ENCODE measurements at regions not wholly inside any gene's neighbourhood (a gene's known extent, or its start where the extent isn't known, plus 50 kb on each side); places are given as distances from the start of the nearest gene placed in this dataset.

DNA sequence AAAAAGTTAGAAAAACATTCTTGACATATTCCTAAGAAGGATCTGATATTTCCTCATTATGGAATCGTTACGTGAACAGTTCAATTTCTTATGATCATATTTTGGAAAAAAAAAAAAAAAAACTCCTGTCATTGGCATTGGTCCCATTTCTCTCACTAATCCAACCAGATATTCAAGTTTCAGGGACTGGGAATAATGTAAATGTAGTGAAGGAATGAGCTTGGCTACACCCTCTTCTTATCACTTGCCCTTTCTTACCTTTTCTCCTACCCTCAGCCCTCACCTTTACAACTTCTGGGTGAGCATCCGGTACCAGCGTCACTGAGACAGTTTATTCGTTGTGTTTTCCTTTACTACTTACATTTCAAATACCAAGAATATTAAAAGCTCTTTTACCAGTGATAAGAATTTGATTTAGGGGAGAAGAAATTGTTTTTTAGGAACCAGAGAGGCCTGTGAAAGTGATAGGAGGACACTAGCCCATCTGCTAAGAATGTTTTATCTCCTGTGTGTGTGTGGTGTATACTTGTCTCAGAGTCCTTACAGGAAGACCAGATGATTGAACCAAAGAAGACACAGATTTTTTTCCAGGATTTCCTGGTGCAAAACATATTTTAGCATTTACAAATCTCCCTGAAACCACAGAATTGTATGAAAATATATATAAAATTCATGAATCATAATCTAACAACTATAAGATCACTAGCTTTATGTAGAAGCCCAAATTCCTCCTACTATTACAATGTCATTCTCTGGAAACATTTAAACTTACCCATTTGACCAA is 946.7 kb downstream of the ZPLD1 start:
- DNase-seq, result no peak

DNA sequence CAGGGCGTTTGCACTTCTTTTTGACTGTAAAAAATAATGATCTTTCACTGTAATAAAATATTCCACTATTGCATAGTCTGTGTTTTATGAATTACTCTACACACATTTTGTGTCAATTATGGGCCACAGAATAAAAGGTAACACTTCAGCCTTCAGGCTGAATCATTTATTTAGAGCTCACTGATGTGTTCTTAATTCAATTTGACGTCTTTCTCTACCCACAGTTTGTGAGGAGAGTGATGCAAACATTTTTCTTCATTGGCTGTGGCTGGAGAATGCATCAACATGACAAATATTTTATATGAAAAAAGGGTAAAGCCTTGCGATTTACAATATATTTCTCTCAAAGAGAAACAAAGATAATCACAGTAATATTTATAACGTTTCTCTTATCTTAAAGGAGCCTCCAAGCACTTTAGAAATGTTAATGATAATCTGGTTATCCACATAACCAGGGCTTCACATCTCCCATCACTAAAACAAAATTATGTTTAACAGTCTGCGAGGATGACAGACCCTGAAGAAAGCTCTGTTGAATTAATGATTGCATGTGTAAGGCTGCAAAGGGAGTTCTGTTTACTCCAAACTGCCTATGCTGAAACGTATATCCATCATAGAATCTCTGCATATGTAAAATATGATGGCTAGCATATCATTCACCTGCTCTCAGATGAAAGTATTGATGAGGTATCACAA is 951.3 kb downstream of the ZPLD1 start:
- DNase-seq, result no peak

DNA sequence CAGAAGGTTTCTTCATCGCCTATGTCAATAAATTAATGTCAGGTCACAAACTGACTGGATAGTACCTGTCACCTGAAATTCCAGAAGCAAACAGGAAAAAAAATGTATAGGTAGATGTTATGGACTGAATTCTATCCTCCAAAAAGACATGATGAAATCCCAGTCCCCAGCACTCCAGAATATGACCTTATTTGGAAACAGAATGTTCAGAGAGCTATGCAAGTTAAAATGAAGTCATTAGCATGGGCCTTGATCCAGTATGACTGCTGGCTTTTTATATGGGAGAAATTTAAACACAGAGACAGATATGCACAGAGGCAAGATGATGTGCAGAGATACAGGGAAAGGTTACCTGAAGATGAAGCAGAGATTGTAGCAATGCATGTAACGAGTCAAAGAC is 953.4 kb downstream of the ZPLD1 start:
- DNase-seq, result no peak

DNA sequence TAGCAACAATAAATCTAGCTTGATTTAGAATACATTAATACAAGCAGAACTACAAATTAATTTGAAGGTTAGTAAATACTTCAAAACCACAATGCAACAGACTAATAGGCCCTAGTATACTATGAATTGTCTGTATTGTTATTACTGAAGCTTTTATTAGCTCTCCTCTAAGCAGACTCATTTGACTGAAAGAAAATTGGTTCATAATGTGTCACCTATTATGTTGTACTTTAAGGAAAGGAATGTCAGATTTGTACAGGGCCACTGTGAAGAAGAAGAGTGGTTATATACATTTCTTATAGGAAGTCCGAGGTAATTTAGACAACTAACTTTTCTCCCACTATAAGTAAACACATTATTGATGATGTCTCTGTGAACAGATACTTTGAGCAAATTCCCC is 954.5 kb downstream of the ZPLD1 start:
- DNase-seq, result no peak

DNA sequence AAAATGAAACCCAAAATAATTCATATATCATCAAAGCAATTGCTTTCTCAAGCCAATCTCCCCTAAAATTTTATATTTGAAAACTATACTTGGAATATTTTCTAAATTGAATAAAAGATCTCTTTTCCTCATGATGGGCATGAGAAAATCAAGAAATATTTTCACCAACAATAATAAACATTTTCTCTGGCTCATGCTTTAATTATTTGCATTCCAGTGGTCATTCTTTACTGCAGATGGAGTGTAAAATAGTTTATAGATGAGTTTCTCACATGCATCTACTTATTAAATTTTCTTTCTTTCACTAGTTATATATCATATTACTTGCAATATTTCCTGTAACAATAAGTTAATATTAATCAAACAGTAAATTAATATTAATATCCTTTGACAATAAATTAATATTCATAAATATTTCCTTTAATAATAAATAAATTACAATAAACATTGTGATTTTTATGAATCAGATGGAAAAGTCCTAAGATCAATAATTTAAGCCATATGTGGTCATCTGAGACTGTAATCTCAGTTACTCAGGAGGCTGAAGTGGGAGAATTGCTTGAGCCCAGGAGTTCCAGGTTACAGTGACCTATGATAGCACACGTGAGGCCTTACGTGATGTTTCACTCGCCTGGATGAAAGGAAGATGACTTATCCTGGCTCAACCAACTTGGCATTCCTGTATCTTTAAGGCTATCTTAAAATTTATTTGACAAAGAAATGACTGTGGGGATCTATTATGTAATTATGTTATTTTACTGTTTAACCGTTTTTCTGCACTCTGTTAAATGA is 958.8 kb downstream of the ZPLD1 start:
- DNase-seq, result no peak

DNA sequence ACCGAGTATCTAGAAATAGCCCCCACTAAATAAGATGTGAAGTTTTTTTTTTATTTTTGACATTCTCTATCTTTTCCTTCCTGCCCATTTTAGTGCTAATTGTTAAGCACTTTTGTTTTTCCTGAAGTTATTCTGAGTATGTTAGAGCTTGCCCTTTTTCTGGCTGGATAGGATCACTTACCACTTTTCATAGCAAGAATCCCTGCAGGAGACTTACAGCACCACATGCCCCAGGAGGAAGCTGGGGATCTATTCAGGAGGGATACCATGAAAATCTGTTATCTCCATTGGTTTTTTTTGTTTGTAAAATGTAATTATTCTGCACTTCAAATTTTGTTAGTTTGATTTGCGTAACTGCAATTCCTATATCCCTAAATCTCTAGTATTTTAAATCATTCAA is 968.4 kb downstream of the ZPLD1 start:
- no peak for DNase-seq

DNA sequence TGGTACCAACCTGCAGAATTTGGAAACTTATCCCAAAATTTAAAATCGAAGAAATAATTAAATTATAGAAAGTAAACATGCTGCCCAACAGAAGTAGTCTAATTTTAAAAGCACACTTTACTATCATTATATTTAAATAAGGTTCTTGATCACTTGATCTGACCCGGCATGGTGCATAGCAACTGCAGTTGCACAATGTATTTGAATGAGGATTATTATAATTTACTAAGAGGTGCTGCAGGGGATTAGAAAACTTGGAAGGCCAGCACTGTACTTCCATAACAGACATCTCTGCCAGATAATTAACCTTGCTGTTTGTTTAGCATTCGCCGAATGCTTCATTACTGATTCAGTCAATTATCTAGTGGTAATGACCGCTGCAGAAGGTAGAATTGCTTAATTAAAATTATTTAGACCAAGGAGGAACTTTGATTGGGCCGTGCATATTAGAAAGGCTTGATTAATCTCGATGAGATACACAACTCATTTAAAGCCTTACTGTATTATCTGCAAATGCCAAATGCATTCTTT is 971.6 kb downstream of the ZPLD1 start:
- no peak for DNase-seq

DNA sequence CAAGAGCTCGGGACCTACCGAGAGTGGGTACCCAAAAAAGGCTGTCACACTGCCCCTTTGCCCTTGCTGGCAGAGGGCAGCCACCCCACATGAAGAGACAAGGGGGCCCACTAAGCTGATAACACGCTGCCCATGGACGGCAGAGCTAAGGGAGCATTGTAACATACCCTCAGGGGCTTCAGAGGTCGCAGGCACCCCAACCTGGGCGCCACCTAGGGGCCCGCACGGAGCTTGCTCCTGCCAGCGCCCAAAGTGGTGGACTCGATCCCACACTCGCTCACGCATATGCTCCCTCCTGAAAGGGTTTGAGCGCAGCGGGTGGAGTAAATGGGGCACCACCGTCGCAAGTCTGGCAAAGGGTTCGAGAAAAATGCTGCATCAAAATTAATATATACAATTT is 975.4 kb downstream of the ZPLD1 start:
- no peak for DNase-seq

DNA sequence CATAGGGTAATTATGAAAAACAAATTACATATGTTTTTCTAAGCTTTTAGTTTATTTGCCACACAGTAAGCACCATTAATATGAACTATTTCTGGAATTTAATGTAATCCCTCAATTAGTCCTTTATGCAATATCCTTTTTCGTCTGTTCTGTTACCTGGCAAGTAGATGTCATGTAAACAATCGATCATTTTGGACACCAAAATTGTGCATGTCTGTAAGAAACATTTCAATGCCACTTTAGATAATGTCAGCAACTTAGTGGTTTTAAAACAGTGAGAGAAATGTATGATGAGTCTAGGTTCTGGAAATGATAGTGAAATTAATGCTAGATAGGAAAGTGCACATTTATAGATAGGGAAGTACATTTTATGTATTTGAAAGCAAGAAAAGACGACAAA is 986.6 kb downstream of the ZPLD1 start:
- no peak for DNase-seq

DNA sequence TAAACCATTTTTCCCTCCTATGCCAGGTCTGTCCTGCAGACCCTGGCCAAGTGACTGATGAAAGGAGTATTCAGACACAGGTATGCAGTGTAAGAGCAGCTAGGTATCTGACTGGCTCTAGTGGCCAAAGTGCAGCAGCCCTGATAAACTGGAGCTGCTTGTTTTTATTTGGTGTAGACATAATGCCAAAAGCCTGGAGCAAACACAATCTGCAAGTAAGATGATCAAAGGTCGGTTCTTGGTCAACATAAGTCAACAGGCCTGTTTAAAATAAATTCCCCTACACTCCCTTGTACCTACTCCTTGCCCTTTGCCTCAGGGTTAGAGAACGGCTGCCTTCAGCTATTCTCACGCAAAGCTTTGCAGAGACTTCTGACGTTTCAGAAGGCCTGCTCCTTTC is 1003.1 kb downstream of the ZPLD1 start:
- no peak for DNase-seq

DNA sequence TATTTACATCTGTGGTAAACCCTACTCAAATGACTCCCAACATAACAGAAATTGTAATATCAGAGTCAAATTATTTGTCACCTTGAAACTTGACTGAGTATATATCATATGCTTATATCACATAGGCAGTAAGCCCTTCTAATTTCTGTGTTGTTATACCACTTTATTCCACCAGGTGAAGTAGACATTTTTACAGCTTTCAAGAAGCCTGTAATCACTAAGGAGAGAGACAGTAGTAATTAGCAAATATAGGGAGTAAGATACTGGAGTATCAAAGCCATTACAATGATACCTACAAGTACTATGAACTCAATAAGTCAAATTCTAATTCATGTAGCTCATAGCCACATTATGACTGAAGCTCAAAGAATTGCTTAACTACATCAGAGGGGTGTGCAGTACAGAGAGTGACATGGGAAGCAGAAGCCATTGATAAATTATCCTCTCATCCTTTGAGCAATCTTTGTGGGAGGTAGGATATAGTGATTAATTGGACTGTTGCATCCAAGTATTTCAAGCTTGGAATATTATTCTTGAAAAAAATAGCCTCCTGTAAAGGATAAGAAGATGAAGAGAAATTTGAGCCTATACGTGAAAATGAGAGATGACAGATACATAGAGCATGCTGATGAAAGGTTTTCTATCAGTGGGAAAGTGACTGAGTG is 1005.9 kb downstream of the ZPLD1 start:
- peak; percentile 69 for DNase-seq

DNA sequence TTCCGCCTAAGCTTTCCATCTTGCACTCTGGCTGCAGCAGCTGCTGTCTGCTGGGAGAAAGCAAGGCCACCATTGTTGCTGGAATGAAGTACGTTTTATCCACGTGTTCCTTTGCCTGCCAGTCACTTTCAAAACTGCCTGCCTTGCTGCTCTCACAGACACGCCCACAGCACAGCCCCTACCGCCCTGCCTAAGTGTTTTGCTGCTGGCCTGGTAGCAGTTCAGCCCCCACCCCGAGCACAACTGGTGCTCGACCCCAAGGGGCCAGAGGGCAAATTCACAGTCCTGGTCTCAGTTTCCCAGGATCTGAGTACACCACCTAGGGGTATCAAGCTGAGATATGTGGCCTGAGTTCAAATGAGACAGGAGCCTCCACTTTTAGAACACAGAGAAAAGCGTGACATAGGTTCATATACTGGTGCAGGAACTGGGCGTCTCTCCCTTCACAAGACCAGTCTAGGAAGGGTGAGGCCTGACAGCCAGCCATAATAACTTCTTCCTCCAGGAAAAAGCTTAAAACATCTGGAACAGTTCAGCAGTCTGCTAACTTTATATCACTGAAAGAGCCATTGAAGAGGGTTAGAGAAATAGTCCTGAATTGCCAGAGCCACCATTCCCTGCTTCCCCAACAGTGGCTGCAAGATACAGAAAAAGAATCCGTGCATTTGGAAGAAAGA is 1012.3 kb downstream of the ZPLD1 start:
- no peak for DNase-seq

DNA sequence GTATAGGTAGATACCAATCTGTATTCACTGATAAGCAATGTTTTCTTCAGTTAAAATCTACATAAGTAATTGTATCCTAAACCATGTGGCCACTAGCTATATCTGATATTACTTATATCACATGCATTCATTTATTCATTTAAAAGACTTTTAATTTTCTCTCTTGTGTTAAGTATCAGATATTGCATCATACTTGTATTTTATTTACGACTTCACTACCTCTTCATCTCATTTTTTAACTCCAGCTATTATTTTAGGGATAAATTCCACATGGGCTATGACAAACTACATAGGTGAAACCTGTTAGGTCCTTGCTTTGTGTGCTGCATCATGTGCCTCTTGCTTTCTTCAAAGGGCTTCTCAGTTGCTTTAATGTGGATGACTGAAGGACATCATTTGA is 1018.3 kb downstream of the ZPLD1 start:
- DNase-seq, result no peak

DNA sequence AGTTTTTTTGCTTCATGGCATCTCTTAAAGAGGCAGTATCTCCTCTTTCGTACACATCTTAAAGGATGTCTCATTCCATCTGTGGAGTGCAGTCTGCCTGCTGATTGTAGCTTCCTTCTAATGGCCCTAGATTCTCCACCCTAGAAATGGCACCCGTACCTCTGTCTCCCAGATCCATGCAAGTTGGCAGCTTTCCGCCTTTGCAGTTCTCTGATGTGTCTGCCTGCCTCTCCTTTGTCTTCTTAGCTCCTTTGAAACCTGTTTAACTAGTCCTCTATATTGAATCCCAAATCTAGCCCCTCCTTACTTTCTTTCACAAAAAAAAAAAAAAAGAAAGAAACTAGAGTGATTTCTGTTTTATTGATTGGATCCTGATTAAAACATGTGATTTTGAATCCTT is 1025.0 kb downstream of the ZPLD1 start:
- DNase-seq, result no peak

DNA sequence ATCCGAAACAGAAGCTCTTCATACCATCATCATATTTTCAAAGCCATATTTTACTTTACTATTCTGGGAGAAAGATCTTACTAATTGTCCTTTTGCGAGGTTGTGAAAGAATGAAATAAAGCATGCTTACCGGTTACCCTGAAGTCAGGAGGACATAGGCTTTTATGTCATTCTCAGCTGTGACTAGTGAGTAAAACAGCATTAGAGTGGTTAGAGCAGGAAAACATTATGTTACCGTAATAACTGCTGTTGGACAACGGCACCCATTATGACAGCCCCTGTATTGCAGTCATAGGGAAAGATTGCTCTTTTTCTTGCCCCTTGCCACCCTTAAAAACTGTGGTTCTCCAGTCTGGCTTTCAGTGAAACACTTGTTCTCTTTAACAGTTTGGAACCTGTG is 1035.7 kb downstream of the ZPLD1 start:
- DNase-seq, result no peak

DNA sequence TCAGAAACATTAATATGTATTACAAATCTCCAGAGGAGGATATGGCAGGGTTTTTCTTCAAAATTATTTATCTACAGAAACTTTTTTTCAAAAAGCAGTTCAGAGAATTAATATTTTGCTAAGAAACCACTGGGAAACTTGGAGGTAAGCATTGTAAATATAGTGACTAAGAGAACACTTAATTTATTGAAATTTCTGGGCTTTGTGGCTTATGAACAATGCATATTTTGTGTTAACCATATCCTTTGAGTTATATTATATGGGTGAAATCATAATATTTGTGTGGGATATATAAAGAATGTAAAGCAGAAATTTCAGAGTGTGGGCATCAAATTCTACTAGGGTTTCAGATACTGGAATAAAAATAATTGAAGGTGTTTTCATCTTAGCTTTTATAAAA is 1059.2 kb downstream of the ZPLD1 start:
- DNase-seq, result no peak

DNA sequence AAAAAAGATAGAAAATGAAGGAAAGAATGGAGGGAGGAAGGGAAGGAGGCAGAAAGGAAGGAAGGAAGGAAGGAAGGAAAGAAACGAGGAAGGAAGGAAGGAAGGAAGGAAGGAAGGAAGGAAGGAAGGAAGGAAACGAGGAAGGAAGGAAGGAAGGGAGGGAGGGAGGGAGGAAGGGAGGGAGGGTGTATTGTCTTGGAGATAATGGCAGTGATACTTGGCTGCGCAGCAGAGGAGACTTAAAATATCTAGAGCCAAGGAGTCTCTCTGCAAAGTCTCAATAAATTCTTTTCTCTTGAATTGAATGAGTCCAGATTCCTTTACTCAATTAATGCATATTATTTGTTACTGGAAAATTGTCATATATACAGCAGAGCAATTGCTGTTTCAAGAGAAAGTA is 1059.7 kb downstream of the ZPLD1 start:
- DNase-seq, result no peak

DNA sequence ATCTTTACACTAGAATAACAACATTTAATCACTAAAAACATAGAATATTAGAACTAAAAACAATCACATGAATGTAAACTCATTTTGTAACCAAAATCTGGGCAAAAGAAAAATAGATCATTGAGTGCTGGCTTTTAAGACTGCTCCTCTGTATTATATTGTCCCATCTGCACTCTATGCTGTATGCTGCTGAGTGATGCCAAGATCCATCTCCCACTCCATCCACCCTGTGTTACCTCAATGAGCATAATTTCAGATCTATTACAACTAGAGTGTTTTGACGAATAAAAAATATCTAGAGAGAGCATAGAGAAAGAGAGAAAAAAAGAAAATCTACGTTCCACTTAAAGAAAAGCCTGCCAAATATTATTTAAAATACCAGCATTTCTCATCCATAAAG is 1060.4 kb downstream of the ZPLD1 start:
- no peak for DNase-seq

DNA sequence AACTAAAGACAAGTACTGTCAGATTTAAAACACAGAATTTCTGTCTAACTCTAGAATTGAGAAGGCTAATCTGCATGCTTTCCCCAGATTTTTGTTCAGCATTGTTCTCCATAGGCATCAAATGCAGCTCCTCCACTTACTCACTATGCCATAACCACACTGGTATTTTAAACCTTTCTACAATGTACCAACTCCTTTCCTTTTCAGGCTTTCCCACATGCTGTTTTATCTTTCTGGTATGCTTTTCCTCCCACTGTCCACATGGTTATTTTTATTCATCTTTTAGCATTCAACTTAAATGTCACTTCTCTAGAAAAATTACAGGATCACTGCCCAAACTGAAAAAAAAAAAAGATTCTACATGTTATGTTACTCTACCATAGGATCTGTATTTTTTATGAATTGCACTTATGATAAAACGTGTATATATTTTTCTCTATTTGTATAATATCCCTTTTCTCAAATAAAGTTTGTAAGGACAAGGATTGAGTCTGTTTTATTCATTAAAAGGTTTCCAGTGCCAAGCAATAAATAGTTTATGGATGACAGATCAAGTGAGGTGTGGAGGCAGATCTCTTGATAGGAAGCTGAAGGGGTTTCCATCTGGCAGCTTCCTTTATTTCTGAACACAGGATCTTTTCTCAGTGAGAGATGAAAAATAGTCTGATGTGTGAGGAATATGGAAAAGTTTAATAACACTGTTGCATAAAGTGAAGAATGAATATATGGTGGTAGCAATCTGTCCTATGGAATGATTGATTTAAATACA is 1064.5 kb downstream of the ZPLD1 start:
- DNase-seq, result no peak

DNA sequence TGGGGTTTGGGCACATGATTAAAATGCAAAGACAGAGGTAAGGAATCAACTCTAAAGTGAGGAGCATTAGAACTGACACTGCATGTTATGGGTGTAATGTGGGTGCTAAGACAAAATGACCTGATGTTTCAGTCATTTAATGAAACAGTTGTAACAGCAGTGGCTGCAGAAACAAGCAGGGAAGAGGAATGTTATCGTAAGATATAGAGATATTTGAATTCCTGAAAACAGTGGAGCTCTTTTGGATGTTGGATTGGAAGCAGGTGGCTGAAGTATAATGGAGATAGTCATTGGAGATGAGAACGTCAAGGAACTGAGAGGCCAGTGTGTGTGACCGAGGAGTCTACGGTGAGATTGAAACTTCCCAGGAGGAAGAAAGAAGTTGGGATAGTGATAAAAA is 1065.2 kb downstream of the ZPLD1 start:
- no peak for DNase-seq

DNA sequence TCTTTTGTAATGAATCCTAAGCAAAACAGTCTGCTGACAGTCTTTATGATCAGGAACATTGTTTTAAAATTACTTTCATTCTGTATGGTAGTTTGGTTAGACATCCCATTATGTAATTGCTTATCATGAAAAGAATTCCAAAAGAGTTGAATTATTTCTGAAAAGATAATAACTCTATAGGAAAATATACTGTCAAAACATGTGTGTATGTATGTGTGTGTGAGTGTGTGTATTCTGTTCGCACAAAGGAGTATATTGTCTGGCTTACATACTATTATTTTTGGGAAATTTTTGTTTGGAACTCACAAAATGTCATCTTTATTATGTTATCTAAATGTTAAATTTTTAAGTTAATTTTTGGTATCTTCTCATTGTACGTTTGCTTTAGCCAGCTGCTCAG is 1075.9 kb downstream of the ZPLD1 start:
- no peak for DNase-seq

DNA sequence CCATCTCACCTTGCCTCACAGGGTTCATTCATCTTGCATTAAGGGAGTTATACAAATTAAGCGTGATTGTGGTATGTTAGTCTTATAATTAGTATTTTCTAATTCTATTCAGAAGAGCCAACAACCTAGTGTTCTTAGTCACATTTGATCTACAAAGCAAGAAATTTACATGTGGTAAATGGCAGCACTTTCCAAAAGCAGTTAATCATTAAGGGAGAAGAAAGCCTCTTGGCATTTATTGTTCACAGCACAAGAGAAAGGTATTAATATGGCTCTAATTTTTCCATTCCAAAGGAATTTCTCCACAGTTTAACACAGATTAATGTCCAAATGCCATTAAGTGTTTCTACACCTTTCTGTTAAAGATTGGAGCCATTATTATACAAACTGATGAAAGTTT is 1077.1 kb downstream of the ZPLD1 start:
- no peak for DNase-seq

All from OCI-M1 (cell line).